GM19023 (cell line): ENCODE measurements at regions not wholly inside any gene's neighbourhood (a gene's known extent, or its start where the extent isn't known, plus 50 kb on each side); places are given as distances from the start of the nearest gene placed in this dataset.
A peak's percentile ranks its signal among the peaks of the same experiment; 100 is the strongest.
"Not testable (repeated sequence)": the region's sequence is repeated elsewhere in the genome, so short reads cannot be mapped to it uniquely, and the experiment has no call there.

ENCODE experiments used
- ATAC-seq: cut with Tn5 transposase; IDR thresholded peaks from one replicate; pipeline ENCODE4 v1.9.1; 2021; ENCODE audit warnings: mild to moderate bottlenecking, moderate library complexity; ENCODE audit not compliant: unreplicated experiment

DNA sequence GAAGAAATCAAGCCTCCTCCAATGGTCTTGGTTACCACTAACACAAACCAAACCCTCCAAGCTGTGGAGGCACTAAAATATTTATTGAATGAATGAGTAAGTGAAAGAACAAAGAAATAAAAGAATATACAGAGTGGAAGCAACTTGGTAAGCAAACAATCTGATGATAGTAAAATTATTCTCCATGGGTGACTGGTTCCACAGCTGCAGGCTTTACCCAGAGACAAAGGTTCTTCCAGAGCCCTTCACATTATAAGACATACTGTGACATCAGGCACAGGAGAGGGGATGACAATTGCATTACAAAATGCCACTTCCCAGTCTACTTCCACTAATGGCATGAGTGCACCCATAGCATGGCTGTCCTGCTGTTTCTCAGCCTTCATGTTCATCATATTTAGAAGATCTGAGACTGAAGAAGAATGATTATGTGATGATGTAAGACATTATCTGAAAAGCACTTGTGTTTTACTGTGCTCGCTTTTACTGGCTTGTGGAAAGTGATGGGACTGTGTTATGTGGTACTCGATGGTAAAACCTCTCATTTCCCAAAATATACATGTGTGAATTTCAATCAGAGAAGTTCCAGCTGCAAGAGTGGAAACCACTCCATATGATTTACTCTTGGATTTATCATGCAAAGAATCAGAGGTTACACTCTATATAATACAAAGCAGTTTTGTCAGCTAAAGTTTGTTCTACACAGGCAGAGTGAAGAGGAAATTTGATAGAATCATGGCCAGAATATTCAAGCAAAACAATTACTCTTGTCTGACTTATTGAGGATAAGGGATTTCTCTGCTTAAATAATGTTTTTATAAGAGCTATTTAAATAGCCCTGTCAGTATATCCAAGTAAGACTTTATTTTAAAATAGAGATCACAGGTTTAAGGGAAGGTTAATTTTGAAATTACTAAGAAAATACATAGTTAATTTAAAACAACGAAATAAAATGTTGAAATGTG is 220.2 kb upstream of the NBEA start:
- ATAC-seq: no peak

DNA sequence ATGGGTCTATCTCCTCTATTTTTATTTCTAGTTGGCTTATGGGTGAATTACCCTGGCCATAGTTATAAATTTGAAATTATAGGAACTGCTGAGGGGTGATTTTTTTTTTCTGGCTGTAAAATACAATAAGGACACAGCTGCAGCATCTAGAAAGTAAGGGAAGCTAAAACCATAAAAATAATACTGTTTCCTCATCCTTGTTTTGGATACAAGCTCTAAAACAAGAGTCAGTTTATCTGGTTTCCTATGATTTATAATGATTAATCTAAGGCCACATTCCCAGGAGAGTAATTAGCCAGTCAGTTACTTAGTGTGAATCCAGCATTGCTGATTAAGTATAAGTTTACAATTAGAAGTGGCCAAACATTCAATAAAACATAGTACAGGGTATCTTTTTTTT is 219.1 kb upstream of the NBEA start:
- no peak for ATAC-seq

DNA sequence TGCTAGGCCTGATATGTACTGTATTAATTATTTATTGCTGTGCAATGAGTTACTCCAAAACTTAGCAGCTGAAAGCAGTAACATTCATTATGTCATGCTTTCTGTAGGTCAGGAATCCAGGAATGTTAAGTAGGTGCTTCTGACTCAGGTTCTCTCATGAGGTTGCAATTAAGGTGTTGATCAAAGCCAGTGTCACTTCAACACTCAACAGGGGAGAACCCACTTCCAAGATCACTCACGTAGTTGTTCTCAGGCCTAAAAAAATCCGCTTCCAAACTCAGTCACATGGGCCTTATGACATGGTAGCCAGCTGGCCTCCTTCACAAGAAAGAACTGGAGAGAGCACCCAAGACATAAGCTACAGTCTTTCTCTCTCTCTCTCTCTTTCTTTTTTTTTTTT is 211.1 kb upstream of the NBEA start:
- no peak for ATAC-seq

DNA sequence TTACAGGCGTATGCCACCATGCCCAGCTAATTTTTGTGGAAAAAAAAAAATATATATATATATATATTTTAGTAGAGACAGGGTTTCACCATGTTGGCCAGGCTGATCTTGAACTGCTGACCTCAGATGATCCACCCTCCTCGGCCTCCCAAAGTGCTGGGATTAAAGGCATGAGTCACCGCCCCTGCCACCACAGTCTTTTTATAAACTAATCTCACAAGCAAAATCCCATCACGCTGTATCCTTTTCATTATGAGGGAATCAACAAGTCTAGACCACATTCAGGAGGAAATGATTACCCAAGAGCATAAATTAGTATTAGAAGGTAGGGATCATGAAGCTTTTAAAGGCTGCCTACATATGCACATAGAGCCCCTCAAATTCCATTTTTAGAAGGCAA is 210.6 kb upstream of the NBEA start:
- no peak for ATAC-seq

DNA sequence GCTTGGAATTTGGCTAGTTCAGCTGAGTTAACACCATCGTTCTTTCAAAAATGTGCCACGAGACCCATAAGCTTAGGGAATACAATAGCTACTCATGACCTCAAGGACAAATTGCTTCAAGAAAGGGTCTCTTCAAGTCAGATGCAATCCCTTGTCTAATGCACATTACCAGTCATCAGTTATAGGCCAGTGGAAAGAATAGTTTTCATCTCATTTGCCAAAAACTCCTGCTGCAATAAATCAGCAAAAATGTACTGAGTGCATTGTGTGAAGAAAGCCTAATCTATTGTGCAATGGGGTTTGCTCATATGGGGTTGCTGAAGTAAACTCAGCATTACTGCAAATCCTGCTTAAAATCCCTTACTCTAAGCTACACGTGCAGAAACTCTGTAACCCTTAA is 208.3 kb upstream of the NBEA start:
- no peak for ATAC-seq

DNA sequence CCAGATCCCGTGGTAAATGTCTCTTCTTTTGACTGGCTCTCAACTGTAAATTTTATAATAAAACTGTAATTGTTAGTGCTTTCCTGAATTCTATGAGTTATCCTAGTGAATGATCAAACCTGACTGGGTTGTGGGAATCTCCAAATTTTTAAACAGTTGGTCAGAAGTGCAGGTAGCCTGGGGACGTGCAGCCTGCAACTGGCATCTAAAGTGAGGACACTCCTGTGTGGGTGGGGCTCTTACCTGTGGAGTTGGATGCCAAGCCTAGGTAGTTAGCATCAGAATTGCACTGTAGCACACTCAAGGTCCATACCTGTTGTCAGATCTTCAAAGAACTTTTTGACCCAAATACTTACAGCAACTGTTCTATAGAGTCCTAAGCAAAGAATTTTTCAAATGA is 207.1 kb upstream of the NBEA start:
- no peak for ATAC-seq

DNA sequence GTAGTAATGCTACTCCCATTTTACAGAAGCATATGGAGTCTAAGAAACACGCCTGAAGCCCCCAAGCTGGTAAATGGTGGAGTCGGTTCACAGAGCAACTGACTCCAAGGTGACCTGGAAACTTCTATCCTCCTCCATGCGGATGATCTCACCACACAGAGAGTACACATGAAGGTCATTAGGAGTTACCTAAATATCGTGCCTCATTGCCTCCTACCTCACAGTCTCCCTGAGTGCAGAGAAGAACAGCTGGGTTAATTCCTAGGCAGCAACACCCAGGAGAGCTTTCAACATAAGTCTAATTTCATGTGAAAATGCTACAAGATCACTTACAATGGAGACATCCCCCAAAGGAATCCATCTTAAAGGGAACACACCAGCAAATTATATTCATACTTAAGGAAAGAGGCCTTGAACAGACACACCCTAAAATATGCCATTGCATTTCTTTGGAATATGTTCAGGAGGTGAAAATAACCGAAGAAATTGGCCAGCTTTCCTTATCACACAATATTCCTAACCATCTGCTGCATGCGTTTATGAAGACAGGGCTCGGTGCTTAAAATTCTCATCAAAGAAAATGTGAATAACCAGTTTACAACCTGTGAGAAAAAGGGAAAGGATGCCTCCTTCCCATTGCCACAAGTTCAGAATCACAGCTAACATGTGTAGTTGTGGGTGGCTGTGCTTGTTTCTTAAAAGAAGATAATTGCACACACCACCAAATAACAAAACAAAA is 203.6 kb upstream of the NBEA start:
- no peak for ATAC-seq

DNA sequence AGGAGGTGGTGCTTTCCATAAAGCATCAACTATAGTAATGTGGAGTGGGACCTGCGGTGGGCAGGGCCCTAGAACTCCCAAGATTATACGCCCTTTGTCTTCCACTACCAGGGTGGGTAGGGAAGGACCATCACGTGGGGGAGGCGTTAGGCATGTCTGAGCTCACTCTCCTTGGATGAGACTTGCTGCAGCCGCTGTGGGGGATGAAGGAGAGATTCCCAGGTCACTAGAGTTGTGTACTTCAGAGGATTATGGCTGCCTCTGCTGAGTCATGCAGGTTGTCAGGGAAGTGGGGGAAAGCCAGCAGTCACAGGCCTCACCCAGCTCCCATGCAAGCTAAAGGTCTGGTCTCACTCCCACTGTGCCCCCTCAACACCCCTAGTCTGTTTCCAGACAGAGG is 195.0 kb upstream of the NBEA start:
- not testable (repeated sequence) for ATAC-seq

DNA sequence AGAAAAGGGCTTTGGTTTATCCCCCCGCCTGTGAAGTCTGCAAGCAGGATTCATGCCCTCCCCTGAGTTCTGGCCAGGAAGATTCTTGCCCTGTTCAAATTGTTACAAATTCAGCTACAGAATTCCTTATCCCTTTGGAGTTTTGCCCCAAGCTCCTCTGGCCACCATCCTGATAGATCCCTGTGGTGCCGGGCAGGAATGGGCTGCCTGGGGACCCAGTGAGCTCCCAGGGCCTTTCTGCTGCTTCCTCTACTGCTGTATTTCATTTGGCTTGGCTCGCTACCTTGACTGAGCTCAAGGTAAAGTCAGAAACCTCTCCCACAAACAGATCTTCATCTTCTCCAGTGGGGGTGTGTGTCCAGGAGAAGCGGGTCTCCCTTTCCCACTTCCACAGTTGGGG is 194.6 kb upstream of the NBEA start:
- ATAC-seq: no peak

DNA sequence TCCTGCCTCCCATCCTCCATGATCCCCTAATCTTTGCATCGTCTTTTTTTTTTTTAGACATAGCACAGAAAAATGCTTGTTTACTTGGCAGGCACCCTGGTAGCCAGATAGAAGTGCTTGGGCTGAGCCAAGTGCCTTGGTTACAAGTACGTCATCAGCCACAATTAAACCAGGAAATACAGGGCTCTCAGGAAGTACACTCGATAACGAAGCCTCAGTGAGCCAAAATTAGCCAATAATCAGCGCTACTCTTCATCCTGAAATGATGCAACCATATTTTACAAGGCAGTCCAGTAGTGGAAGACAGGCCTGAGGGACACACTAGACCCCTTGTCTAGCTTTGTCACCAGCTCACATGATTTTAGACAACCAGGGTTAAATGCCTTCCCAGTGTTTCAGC is 194.0 kb upstream of the NBEA start:
- ATAC-seq: no peak

DNA sequence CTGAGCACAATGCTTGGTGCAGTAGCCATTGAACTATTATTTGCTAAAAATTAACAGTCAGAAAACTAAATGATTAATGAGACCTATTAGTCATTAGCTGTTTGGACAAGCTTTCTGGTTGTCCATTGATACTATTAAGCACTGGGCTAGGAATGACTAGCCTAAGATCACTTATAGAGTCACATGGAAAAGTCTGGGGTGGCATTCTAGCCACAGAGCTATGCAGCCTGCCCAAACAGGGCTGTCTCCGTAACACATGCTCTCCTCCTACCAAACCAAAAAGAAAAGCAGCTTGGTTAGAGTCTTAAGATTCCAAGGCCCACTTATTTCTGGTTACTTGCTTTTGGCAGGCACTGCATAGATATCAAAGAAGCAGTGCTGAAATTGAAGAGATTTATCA is 193.5 kb upstream of the NBEA start:
- no peak for ATAC-seq

DNA sequence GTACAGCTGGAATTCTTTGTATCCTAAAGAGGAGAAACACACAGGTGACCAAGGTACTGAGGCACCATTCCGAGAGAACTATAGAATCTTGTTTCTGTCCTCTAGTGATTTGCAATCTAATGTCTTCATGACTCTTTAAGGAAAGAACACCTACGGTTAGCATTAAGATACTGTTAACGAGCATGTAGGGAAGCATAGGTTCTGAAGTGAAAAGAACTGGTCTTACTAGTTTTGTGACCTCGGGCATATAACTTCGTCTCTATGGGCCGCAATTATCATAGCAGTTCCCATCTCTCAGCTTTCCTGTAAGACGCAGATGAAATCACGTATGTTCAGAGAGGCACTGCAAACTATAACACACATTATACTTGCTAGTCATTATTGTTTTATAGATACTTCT is 193.0 kb upstream of the NBEA start:
- ATAC-seq: no peak

DNA sequence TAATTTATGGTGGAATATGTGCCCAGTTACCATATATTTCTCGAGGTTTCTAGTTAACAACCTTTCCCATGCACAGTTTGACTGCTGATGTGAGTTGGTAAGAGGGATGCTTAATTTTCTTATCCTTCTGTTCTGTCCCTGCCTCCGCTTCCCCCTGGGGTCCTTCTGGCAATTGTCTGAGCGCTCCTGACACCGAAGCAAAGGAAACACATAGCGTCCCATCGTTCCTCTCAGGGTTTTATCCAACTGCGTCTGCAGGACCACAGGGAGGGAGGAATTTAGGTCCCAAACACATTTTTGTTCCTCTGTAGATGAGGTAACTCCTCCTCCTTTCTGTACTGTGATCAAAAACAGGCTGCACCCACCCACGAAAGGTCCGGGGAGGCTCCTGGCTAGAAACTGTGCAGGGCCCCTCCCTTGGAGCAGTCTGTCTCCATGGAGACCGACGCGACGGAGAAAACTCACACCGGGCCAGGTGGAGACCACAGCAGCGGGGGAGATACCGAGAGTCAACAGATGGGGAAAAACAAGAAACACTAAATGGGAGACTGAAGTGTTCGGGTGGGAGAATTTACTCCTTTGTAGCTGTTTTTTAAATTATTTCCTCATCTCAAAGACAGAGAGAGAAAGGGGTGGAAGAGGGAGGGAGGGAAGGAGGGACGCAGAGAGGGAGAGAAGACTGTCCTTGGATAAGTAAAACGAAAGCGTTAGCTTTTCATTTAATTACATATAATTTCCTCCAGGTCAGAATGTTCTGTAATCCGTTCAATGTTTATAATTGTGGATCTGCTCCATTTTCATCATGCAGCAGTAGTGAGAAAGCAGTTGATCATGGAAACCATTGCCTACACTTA is 191.8 kb upstream of the NBEA start:
- peak; percentile 82 for ATAC-seq

DNA sequence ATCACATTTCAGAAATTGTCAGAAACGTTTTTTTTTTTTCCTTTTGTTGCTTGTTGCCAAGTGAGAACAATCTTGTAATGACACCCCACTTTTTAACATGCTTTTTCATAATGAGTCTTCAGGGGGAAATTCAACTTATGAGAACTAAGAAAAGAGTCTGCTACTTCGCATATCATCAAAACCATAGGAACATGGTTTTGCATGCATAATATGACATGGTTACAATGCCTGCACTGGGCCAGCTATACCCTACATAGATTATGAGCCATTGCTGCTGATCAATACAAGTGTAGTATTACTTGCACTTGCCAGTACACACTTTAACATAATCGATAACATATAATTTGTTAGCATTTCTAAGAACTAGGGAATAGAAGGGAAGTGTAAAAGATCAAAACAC is 191.0 kb upstream of the NBEA start:
- ATAC-seq: no peak

DNA sequence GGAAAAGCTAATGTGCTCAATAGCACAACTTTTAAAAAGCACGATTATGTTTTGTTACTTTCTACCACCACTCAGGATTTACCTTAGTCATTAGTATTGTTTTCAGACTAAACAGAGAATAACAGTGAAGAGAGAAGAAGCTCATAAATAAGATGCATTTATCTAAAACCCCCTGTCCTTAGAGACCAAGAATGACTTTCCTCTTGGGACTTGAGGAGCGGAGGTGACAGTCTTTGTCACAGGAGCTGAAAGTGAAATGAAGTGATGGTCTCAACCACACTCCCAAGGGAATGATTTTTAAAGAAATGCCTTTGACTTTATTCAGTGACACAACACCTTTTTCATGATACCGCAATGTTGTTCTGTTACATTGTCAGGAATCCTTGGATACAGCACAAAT is 190.6 kb upstream of the NBEA start:
- ATAC-seq: no peak

DNA sequence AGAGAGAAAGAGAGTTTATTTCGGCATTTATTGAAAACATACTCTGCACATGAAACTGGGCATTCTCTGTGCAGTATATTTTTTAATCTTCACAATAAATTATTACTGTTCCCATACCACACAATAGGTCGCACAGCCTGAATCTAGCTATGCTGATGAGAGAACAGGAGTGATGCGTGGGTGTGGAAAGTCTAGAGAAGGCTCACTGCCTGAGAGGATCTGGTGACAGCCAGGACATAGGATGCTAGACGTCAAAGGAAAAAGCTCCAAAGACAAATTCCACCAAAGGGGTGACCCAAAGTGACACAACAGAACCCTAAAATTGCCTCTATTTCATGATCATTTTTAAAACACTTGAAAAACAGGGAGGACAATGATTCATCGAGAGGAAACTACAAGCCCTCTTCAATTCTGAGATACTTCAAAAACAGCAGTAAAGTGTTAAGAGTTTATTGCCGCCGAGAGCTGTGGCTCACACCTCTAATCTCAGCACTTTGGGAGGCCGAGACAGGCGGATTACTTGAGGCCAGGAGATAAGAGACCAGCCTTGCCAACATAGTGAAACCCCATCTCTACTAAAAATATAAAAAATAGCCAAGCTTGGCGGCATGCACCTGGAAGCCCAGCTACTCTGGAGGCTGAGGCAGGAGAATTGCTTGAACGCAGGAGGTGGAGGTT is 189.6 kb upstream of the NBEA start:
- ATAC-seq: no peak

DNA sequence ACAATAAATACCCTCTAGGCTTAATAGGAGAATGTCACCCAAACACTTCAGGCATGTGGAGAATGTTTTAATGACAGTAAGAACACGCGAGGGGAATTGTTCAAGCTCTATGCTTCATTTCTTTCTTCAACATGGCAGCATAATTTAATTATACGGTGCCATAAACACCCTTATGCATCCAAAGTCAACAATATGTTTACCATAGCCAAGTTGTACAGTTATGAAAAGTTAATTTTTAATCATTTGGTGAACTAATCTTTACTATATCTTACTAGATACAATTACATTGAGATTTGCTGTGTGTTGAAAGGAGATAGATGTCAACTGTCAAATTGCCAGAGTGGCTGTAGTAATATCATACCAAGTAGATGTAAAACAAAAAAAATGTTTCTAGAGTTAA is 185.9 kb upstream of the NBEA start:
- ATAC-seq: no peak

DNA sequence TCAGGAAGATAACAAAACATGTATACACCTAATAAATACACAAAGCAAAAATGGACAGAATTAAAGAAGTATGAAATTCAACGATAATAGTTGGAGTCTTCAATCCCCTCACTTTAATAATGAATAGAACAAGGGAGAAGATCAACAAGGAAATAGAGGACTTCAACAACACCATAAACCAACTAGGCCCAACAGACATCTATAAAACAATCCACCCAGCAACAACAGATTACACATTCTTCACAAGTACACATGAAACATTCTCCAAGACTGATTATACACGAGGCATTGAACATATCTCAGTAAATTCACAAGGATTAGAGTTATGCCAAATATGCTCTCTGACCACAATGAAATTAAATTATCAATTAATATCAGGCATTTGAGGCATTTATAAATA is 185.5 kb upstream of the NBEA start:
- no peak for ATAC-seq

DNA sequence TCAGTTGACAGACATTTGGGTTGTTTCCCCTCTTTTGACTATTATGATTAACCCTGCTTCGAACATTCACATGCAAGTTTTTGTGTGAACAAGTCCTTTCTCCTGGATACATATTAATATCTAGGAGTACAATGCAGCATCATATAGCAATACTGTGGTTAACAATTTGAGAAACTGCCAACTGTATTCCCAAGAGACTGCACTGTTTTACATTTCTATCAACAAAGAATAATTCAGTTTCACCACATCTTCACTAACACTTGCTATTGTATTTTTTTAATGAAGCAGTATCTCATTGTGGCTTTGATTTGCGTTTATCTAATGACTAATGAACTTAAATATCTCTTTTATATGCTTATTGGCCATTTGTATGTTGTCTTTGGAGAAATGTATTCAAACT is 184.6 kb upstream of the NBEA start:
- no peak for ATAC-seq

DNA sequence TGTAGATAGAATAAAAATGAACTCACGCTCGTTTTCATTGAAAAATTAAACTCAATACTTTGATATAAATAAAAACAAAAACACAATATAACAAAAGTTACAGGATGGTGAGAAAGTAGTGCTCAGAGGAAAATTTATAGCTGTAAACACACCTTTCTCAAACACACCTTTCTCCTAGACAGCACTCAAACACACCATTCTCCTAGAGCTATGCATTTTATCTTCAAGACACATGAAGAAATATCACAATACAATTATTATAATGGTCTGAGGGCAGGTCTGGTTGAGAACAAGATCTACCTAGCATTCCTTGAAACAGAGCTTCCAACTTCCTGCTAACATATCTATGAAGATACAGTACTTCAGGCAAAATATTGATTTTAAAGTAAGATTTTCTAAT is 183.4 kb upstream of the NBEA start:
- no peak for ATAC-seq

DNA sequence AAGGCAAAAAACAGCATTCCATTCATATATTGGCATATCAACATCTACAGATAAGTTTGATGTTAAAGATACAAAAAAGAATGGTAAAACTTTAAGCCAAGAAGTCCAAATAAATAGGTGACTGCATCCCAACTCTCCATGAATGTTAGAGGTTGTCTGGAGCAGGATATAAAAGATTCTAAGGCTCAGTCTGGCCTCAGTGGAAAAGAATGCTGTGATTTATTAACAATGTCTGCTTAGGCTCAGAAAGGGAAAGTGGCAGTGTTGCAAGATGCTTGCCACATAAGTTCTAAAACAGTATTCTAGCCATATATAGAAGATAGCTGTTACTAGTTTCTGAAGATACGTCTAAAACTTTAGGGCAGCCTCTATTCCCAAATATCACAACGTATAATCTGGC is 179.8 kb upstream of the NBEA start:
- no peak for ATAC-seq
